Small intestine (tissue), 7 donors: ENCODE measurements at regions not wholly inside any gene's neighbourhood (a gene's known extent, or its start where the extent isn't known, plus 50 kb on each side); places are given as distances from the start of the nearest gene placed in this dataset.
"Not testable (repeated sequence)": the region's sequence is repeated elsewhere in the genome, so short reads cannot be mapped to it uniquely, and the experiment has no call there.

Experiments used
- DNase-seq, 2 donors: peaks; one replicate each; pipeline versions ENCODE4 v3.0.0 to v3.0.0-alpha.2; 2013
- FAIRE-seq: peaks from 2 replicates; lab custom pipeline; 2012; peaks lifted over from hg19 to GRCh38; lab: Jason Lieb, UNC
- H3K27ac ChIP-seq, 3 donors: one replicate each; pipeline ENCODE4 v1.5.1; 2013; ENCODE audit warnings: low read length in 2 of 3, mild to moderate bottlenecking in 2 of 3, control low read depth in 1 of 3, inconsistent platforms in 1 of 3, low read depth in 1 of 3, moderate library complexity in 1 of 3
- H3K27me3 ChIP-seq, 3 donors: one replicate each; pipeline ENCODE4 v1.6.1; 2013; ENCODE audit warnings: low read length in 3 of 3, inconsistent platforms in 1 of 3; ENCODE audit not compliant: control insufficient read depth in 3 of 3, insufficient read depth in 3 of 3
- H3K36me3 ChIP-seq, 3 donors: one replicate each; pipeline ENCODE4 v1.6.1; 2013; ENCODE audit warnings: low read length in 3 of 3, inconsistent platforms in 1 of 3, low read depth in 1 of 3, mild to moderate bottlenecking in 1 of 3, moderate library complexity in 1 of 3; ENCODE audit not compliant: control insufficient read depth in 3 of 3, insufficient read depth in 2 of 3
- H3K4me1 ChIP-seq, 3 donors: one replicate each; pipeline ENCODE4 v1.6.1; 2013; ENCODE audit warnings: low read length in 2 of 3, inconsistent platforms in 1 of 3, low read depth in 1 of 3, mild to moderate bottlenecking in 1 of 3, moderate library complexity in 1 of 3; ENCODE audit not compliant: control insufficient read depth in 3 of 3, insufficient read depth in 2 of 3
- H3K4me3 ChIP-seq, 3 donors: one replicate each; pipeline ENCODE4 v1.5.1; 2013; ENCODE audit warnings: low read length in 3 of 3, control low read depth in 1 of 3, inconsistent platforms in 1 of 3, low read depth in 1 of 3, mild to moderate bottlenecking in 1 of 3, moderate library complexity in 1 of 3
- H3K9me3 ChIP-seq, 2 donors: one replicate each; pipeline ENCODE4 v1.6.1; 2013; ENCODE audit warnings: low read depth in 1 of 2, low read length in 1 of 2; ENCODE audit not compliant: control insufficient read depth in 2 of 2, insufficient read depth in 1 of 2
- WGBS, 3 donors: extraction: QIAGEN DNeasy Blood & Tissue Kit; methylation state at CpG; one replicate each; pipeline ENCODE4 v1.1.7; 2013; 5-methylcytosine and 5-hydroxymethylcytosine counted together
- donor health status: healthy with polysubstance abuse.
- donor health status: control.
- donor health status: control.
- donor health status: Bipolar disorder and iron deficiency.
- donor health status: healthy.

DNA sequence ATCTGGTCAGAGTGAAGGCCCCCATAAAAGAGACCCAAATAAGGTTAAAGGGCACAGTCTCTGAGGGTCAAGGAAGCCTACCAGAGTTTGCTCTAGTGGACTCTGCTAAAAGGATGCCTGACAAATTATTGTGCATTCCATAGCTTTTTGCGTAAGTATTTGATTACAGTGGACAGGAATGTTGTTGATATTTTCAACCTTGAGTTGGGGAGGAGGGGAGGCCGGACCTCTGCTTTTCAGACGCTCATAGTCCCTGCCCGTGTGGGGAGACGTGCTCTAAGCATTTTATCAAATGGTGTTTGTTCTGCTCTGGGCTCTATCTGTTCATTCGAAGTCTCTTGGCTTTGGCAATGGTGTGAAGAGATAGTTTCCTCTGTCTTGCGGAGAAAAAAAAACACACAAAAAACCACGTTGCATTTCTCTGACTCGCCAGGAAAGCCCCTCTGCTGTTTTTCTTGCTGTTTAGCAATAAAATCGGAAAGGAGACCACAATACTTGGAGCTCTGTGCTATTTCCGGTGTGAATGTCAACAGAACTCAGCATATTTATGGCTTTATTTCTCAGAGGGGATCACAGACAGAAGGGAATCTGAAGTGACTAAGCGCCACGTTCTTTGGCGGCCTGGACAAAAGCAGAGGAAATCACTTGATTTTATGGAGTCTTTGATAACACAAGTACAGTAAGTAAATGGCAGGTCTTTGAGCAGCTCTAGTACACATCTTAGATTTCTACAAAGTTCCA, 159.8 kb downstream of the ZFP64 start:
- DNase-seq (peak; percentile 47 to 92), FAIRE-seq (no peak)
- Histone ChIP-seq H3K4me3 (peak overlapping the region in 1 of 3 donors; percentile 8), H3K27ac (peak overlapping the region; percentile 48 to 86 (median 55)), H3K36me3 (no peaks in the 10 kb centered on the region), H3K4me1 (peaks cover 0 to 19% (median 6%) of the 10 kb centered on the region in 3 donors), H3K27me3 (no peaks in the 10 kb centered on the region), H3K9me3 (no peaks in the 10 kb centered on the region)
- WGBS, 3 donors: 5 to 16% (median 15%) methylated on average over 14 of the region's 14 CpGs

DNA sequence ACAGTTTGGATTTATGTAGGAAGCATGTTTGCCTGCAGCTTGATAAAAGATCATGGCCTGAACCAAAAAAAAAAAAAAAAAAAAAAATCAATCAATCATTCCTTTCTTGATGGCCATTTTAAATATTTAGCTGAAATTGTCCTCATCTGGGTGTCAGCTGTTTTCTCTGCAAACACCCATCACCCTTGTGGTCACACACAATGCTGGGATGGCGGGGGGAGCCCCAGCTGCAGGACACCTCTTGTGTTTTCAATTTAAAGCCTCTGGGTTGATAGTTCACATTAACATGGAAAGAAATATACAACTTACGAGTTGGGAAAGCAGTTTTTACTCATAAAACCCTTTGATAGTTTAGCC, 160.4 kb downstream of the ZFP64 start:
- DNase-seq (no peak), FAIRE-seq (no peak)
- 69 to 80% (median 74%) methylated on average over 2 of the region's 2 CpGs for WGBS, 3 donors
- Histone ChIP-seq H3K27me3 (no peaks in the 10 kb centered on the region), H3K36me3 (no peaks in the 10 kb centered on the region), H3K4me1 (peaks cover 0 to 19% (median 6%) of the 10 kb centered on the region in 3 donors), H3K4me3 (no peak overlapping the region), H3K27ac (peak overlapping the region in 2 of 3 donors; percentile 55 to 86), H3K9me3 (no peaks in the 10 kb centered on the region)

DNA sequence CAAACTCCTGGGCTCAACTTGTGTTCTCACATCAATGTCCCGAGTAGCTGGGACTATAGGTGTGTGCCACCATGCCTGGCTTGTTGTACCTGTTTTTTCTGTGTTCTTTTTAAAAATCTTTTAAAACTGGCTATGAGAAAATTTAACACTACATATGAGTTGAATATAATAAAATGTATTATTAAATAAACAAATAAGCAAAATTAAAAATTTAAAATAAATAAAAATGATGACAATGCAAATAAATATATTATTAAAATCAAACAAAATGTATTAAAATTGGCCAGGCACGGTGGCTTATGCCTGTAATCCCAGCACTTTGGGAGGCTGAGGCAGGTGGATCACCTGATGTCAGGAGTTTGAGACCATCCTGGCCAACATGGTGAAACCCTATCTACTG, 162.4 kb downstream of the ZFP64 start:
- H3K9me3 ChIP-seq, H3K27ac ChIP-seq, DNase-seq, H3K27me3 ChIP-seq, H3K4me3 ChIP-seq, H3K36me3 ChIP-seq, FAIRE-seq: not testable (repeated sequence)
- WGBS, 3 donors: 90 to 96% (median 94%) methylated on average over 2 of the region's 2 CpGs
- H3K4me1 ChIP-seq: peaks cover 0 to 19% (median 6%) of the 10 kb centered on the region in 3 donors

DNA sequence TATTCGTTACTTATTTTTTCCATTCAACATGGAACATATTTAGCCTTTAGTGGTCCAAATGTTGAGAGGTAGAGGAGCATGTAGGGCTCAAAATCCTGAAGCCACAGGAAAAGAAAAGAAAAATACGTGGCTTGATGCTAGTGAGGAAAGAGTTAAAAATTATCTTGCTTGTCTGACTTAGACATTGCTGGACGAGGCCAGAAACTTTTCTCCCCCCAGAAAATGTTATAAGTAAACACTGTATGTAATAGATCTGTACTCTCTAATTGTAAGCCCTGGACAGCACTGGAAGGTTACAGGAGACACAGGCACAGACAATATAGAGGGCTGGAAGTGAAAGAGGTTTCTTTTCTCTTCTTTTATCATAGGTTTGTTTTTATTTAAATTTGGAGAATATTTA, 165.6 kb downstream of the ZFP64 start:
- 50 to 56% (median 54%) methylated on average over 3 of the region's 3 CpGs for WGBS, 3 donors
- no peaks in the 10 kb centered on the region for H3K9me3 ChIP-seq
- H3K36me3 ChIP-seq: no peaks in the 10 kb centered on the region
- no peak for FAIRE-seq
- peaks cover 0 to 4% (median 0%) of the 10 kb centered on the region in 3 donors for H3K4me1 ChIP-seq
- H3K27ac ChIP-seq: no peak overlapping the region
- DNase-seq: no peak
- no peak overlapping the region for H3K4me3 ChIP-seq
- no peaks in the 10 kb centered on the region for H3K27me3 ChIP-seq

DNA sequence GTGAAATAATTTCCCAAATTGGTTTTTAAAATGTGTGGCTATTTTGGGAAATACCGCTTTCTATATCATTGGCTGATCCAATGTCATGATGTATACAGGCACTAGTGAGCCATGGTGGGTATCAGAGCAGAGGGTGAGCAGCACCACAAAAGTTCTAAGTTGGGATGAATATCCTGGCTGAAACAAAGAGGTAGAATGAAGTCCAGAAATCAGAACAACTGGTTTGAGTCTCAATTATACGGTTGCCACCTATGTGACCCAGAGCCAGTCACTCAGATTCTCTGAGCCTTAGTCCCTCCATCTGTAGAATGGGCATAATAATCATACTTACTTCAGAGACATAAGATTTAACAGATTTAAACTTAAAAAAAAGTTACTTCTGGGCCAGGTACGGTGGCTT, 172.3 kb downstream of the ZFP64 start:
- Histone ChIP-seq H3K4me3 (no peak overlapping the region), H3K27me3 (no peaks in the 10 kb centered on the region), H3K36me3 (no peaks in the 10 kb centered on the region), H3K4me1 (no peaks in the 10 kb centered on the region), H3K9me3 (no peaks in the 10 kb centered on the region), H3K27ac (no peak overlapping the region)
- DNase-seq (no peak), FAIRE-seq (no peak)
- WGBS, 3 donors: 94 to 96% (median 95%) methylated on average over 3 of the region's 3 CpGs

DNA sequence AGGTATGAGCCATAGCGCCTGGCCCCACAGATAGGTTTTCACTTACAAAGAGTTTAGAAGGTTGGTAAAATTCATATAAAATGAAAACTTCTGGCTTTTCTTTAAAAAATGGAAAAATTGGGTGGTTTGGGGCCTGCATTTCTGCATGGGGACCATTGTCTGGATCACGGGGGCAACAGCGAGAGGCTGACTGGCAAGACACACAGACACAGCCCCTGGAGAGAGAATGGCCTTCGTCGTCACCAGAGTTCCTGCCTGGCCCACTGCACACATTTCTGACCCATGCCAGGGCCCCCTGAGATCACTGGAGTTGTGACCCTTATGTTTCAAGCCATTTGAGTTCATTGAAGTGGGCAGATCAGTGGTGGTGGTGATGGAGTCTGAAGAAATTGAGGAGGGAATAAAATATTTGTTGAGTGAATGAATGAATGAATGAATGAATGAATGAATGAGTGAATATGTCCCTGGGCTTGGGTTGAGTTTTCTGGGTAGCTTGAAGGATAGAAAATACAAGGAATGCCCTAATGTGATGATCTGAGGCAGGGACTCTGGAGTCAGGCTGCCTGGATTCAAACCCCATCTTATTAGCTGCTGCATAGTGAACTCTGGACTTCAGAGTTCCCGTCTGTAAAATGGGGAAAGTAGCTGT, 173.8 kb downstream of the ZFP64 start:
- no peak overlapping the region for H3K27ac ChIP-seq
- 85 to 94% (median 92%) methylated on average over 6 of the region's 6 CpGs for WGBS, 3 donors
- no peaks in the 10 kb centered on the region for H3K36me3 ChIP-seq
- no peak for FAIRE-seq
- H3K4me3 ChIP-seq: no peak overlapping the region
- no peaks in the 10 kb centered on the region for H3K27me3 ChIP-seq
- no peak for DNase-seq
- H3K4me1 ChIP-seq: no peaks in the 10 kb centered on the region
- no peaks in the 10 kb centered on the region for H3K9me3 ChIP-seq

DNA sequence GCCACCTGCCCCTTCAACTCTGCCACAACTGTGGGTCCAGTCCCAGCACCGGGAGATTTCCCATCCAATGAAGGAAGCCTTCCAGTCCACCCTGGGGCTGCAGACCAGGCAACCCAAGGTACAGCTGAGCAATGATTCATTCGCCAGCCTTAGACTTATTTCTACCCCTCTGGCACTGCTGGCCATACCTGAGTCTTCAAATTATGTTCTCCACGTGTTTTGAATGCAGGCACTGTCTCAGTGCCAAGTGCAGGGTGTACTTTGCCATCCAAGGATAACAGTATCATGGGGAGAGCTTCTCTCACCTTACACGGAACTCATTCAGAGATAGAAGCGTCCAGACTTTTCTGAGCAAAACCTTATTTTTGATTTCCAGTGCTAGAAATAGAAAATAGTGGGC, 175.6 kb downstream of the ZFP64 start:
- Histone ChIP-seq H3K27me3 (no peaks in the 10 kb centered on the region), H3K4me1 (no peaks in the 10 kb centered on the region), H3K36me3 (no peaks in the 10 kb centered on the region), H3K4me3 (no peak overlapping the region), H3K9me3 (no peaks in the 10 kb centered on the region), H3K27ac (no peak overlapping the region)
- FAIRE-seq (no peak), DNase-seq (no peak)
- 70 to 80% (median 70%) methylated on average over 5 of the region's 5 CpGs for WGBS, 3 donors

DNA sequence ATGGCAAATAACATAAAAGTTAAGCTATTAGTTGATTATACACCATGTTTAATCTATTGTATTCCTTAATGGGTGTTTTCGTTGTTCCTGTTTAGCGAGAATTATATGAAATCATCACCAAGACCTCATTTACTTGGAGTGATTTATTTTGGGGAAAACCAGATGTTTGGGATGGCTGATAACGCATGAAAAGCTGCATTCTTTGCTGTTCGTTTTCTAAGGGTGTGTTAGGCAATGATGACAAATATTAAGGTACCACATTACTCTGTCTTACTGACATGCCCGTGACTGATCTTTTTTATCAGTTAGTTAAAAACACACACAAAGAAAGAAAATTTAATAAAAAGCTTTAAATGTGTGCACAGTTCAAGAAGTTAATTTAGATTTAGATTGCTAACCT, 176.4 kb downstream of the ZFP64 start:
- 77 to 80% (median 78%) methylated on average over 5 of the region's 5 CpGs for WGBS, 3 donors
- Histone ChIP-seq H3K9me3 (peaks cover 0 to 4% of the 10 kb centered on the region in 2 donors), H3K36me3 (no peaks in the 10 kb centered on the region), H3K4me1 (no peaks in the 10 kb centered on the region), H3K27ac (no peak overlapping the region), H3K27me3 (no peaks in the 10 kb centered on the region), H3K4me3 (no peak overlapping the region)
- DNase-seq (no peak), FAIRE-seq (no peak)
